ENCODE measurements at regions not wholly inside any gene's neighbourhood (a gene's known extent, or its start where the extent isn't known, plus 50 kb on each side); places are given as distances from the start of the nearest gene placed in this dataset.

- DNase-seq: no peak
- in situ Hi-C loops (cut with MboI; ENCODE audit: low pct_unique_long_range_greater_than_20kb, low sequenced_read_pairs): no loop called here
Measured at GRCh38 chr12:92519284-92519683, 183.5 kb upstream of the PLEKHG7 start.

DNA sequence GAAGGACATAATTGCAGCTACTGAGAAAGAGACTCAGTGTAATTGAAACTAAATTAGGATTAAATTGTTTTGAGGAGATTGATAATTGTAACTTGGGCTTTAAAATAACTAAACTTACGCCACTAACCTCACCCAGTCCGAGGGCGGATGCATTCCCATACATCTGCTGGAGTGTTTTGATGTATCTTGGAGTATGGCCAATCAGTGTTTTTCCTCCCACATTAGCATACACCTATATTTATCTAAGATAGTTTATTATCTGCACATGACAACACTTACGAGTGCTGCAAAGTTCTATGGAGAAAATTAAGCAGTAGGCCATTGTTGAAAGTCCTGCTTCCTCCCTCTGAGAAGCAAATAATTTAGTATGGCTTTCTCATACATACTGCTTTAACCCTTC is 184.7 kb upstream of the PLEKHG7 start:
- in situ Hi-C loops (cut with MboI; ENCODE audit: low pct_unique_long_range_greater_than_20kb, low sequenced_read_pairs): no loop called here
- no peak for DNase-seq

DNA sequence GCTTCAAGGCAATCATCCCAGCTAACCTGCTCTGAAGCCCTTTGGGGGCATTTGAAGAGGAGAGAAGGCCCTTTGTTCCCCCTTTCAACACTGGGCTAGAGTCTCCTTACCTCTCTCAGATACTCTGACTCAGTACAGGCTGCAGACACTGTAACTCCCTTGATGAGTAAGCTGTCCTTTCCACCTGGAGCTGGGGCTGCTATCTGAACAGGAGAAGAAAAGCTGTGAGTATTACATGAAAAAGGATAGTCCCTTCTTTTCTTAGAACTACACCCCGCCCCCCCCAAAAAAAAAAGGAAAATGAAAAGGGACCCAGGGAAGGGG is 186.6 kb upstream of the PLEKHG7 start:
- in situ Hi-C loops (cut with MboI; ENCODE audit: low pct_unique_long_range_greater_than_20kb, low sequenced_read_pairs): no loop called here
- DNase-seq: no peak

- no peak for DNase-seq
- in situ Hi-C loops (cut with MboI; ENCODE audit: low pct_unique_long_range_greater_than_20kb, low sequenced_read_pairs): no loop called here
Measured at GRCh38 chr12:92513231-92513730, 189.5 kb upstream of the PLEKHG7 start.

DNA sequence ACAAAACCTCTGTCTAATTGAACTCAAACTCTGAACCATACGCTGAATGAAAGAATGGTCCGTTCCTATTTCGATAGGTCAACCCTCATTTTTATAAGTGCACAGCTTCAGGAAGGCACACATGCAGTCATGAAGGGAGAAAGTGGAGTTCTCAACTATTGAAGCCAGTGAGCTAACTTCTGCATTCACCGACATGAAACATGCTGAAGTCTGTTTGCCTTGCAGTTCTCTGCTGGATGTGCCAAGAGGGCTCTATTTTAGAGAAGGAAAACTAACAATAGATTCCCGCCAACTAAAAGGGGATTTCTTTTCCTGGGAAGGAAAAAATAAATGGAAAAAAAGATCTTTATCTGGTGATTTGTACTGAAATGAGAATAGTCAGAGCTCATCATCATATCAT is 191.0 kb upstream of the PLEKHG7 start:
- DNase-seq: no peak
- in situ Hi-C loops (cut with MboI; ENCODE audit: low pct_unique_long_range_greater_than_20kb, low sequenced_read_pairs): no loop called here

GRCh38 chr12:92509156-92509738 is 193.5 kb upstream of the PLEKHG7 start:
- in situ Hi-C loops (cut with MboI; ENCODE audit: low pct_unique_long_range_greater_than_20kb, low sequenced_read_pairs): no loop called here
- DNase-seq: no peak

- in situ Hi-C loops (cut with MboI; ENCODE audit: low pct_unique_long_range_greater_than_20kb, low sequenced_read_pairs): no loop called here
- DNase-seq: no peak
Measured at GRCh38 chr12:92506891-92507290, 195.9 kb upstream of the PLEKHG7 start.

- in situ Hi-C loops (cut with MboI; ENCODE audit: low pct_unique_long_range_greater_than_20kb, low sequenced_read_pairs): no loop called here
- no peak for DNase-seq
Measured at GRCh38 chr12:92506460-92506859, 196.3 kb upstream of the PLEKHG7 start.

DNA sequence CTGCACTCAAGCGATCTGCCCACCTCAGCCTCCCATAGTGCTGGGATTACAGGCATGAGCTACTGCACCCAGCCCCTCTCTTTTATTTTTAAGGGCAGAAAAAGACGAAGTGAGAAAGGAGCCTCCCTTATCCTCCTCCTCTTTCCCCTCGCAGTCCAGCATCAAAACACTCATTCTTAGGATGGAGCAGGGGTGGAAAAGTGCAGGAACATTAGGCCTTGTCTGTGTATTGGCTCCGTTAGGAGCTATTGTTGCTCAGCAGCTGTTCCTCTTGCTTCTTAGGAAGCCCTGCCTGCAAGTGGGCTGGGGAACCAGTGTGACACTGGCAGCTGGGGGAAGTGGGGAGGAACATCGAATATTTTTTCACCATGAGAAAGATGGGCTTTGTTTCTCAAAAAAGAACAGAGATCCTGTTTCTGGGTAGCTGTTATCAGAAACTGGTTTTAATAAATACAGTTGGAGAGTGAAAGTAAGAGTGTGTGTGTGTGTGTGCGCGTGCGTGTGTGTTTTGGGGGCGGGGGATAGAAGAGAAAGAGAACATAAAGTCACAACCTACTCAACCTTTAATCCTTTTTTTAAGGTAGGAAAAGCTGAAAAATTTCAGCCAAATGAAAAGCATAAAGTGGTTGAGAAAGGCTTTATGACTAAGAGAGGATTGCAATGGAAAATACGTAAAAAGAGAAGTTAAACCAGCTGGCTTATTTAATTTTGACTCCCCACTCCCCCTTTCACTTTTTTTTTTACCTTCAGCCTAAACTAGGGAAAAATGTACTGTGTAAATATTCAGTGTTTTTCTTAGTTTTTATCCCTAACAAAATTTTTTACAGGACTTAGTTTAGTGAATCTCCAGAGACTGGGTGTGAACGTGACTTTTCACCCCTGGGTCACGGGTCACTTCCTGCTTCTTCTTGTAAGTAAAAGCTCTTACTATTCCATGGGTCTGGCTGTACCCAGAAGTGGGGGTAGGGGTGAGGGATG is 197.2 kb upstream of the PLEKHG7 start:
- in situ Hi-C loops (cut with MboI; ENCODE audit: low pct_unique_long_range_greater_than_20kb, low sequenced_read_pairs): no loop called here
- peak; percentile 54 for DNase-seq

- in situ Hi-C loops (cut with MboI; ENCODE audit: low pct_unique_long_range_greater_than_20kb, low sequenced_read_pairs): no loop called here
- no peak for DNase-seq
Measured at GRCh38 chr12:92504594-92504981, 198.2 kb upstream of the PLEKHG7 start.

DNA sequence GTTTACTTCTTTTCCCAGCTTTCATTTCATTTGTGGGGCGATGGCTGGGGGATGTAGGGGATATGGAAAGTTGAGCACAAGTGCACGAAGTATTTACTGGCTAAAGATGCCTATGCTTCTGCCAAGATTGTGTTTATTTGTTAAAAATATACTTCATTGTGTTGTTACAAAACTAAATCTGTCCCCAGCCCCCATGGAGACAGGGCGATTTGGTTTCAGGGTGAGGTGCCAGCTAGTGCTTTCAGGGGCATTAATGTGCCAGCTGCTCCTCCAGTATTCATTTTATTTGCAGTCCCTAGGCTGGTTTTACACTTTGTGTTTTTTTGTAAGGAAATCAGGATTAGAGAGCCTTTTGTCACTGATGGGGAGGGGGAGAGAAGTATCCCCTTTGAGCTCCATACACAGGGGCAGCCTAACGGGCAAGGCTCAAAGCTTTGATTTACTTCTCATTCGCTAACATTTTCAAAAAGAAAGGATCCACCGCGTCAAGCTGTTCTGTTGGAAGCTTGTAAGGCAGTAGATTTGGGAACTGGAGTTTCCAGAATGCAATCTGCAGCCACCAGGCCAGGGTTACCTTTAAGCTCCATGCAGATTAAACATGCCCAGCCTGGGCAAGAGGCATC is 198.7 kb upstream of the PLEKHG7 start:
- no peak for DNase-seq
- in situ Hi-C loops (cut with MboI; ENCODE audit: low pct_unique_long_range_greater_than_20kb, low sequenced_read_pairs): no loop called here

DNA sequence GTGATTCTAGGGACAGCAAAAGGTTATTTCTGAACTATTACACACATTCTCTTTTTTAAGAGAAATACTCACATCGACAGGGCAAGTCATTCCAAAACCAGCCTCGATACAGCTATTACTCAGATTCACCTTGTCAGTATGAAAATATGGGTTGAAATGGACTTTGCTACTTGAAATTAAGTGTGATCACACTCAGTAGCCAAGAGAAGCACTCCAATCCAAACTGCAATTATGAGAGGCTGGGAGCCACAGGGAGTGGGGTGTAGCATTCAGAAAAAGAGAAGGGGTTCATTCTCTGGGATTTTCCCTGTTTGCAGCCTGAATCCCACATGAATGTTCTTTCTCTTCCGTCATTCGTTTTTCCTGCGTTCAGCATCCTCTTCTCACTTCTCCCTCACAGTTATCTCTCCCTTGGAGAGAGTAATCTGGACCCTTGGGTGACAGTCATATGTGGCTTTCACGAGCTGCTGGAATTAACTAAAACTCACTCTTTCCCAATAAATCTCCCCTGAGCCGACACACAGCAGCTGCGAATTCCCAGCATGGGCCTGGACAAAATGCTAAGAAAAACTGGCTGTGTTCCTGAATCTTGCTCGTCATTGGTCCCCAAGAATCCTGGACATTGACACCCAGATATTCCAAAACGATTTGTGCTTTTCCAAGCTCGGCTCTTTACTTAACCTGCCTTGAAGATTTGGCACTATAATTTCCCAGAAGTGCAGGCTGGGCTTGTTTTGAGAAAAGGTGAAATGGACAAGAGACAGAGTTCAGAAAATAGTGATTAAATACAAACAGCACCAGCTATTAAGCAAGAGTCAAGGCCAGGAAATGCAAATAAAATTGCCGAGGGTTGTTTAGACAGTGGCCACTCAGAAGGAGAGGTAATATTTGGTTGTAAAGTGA is 199.5 kb upstream of the PLEKHG7 start:
- no peak for DNase-seq
- in situ Hi-C loops (cut with MboI; ENCODE audit: low pct_unique_long_range_greater_than_20kb, low sequenced_read_pairs): no loop called here

DNA sequence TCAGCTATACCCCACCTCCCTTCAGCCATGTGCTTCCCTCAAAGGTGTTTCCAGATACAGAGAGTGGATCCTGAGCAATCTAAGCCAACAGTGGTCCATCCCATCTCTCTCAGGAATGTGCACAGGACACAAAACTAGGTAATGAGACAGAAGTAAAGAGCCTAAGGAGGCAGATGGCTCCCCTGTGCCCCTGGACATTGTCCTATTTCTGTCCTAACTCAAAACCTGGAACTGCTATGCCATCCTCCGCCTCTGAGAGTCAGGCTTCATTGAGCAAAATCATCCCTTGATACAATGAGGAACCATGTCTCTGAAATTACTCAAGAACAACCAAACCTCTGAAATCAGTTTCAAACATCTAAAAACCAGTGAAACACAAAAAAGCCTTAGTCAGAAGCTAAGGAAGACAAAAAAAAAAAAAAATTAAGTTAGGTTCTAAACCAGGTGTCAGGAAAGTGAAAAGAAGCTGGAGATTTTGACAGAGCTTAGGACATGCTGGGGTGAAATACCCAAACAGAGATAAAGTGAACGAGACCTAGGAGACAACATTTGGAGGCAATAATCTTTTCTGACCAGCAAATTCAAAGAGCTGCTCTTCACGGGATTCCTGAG is 200.3 kb upstream of the PLEKHG7 start:
- in situ Hi-C loops (cut with MboI; ENCODE audit: low pct_unique_long_range_greater_than_20kb, low sequenced_read_pairs): no loop called here
- peak; percentile 55 for DNase-seq

- in situ Hi-C loops (cut with MboI; ENCODE audit: low pct_unique_long_range_greater_than_20kb, low sequenced_read_pairs): no loop called here
- no peak for DNase-seq
Measured at GRCh38 chr12:92496790-92497189, 206.0 kb upstream of the PLEKHG7 start.

DNA sequence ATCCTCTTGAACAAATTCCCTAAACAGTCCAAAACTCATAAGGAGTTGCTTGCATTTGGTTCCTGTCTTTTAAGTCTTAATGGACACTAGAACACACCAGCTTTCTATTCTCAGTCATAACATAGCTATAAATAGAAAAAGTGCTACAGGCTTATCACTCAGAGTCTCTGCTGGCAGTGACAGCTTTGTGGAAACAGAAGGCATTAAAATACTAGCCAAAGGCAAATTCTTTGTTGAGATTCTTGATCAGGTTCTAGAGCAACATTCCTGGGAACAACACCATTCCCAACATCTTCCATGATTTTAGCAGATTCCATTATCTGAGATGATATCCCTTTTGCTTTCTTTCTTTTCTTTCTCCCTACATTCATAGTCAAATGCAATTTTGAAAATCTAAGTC is 207.7 kb upstream of the PLEKHG7 start:
- in situ Hi-C loops (cut with MboI; ENCODE audit: low pct_unique_long_range_greater_than_20kb, low sequenced_read_pairs): no loop called here
- no peak for DNase-seq

DNA sequence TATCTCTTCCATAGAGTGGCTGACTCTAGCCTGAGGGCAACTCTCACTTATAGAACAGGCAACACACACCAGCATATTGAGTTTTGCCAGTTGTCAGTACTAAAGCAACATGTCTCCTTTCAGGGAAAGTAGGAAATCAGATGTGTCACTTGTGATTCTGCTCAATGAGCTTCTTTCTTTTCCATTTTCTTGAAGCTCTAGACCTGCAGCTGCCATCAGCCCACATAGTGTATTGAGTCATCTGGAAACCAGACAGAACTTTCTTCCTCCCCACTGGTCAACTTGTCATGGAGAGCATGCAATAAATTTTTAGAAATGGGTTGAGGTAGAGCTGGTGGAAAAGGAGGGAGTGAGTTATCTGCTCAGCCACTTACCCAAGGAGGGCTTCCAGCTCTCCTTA is 209.0 kb upstream of the PLEKHG7 start:
- in situ Hi-C loops (cut with MboI; ENCODE audit: low pct_unique_long_range_greater_than_20kb, low sequenced_read_pairs): no loop called here
- DNase-seq: no peak

GRCh38 chr12:92492995-92493394 is 209.8 kb upstream of the PLEKHG7 start:
- in situ Hi-C loops (cut with MboI; ENCODE audit: low pct_unique_long_range_greater_than_20kb, low sequenced_read_pairs): no loop called here
- DNase-seq: no peak

GRCh38 chr12:92492291-92492690 is 210.5 kb upstream of the PLEKHG7 start:
- in situ Hi-C loops (cut with MboI; ENCODE audit: low pct_unique_long_range_greater_than_20kb, low sequenced_read_pairs): no loop called here
- no peak for DNase-seq

GRCh38 chr12:92489781-92490180 is 213.0 kb upstream of the PLEKHG7 start:
- DNase-seq: no peak
- in situ Hi-C loops (cut with MboI; ENCODE audit: low pct_unique_long_range_greater_than_20kb, low sequenced_read_pairs): no loop called here
